ENCODE measurements at regions not wholly inside any gene's neighbourhood (a gene's known extent, or its start where the extent isn't known, plus 50 kb on each side); places are given as distances from the start of the nearest gene placed in this dataset.

DNA sequence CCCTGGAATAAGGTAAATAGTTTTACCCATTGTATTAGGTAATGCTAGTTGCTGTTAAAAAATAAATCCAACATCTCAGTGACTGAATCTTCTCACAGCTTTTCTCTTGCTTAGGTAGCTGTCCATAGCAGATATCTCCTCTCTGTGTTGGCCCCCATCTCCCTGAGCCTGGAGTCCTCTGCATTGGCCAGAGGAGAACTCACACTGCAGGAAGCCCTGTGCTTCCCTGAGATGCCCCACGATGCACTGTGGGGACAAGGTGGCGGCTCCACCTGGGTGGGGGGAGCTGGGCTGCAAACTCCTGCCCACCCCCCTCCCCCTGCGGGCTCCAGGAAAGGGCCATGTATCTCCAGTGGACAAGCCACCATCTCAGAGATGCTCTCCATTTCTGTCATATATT, 80.4 kb upstream of the SALL3 start:
- TF ChIP-seq, protein P1, sequence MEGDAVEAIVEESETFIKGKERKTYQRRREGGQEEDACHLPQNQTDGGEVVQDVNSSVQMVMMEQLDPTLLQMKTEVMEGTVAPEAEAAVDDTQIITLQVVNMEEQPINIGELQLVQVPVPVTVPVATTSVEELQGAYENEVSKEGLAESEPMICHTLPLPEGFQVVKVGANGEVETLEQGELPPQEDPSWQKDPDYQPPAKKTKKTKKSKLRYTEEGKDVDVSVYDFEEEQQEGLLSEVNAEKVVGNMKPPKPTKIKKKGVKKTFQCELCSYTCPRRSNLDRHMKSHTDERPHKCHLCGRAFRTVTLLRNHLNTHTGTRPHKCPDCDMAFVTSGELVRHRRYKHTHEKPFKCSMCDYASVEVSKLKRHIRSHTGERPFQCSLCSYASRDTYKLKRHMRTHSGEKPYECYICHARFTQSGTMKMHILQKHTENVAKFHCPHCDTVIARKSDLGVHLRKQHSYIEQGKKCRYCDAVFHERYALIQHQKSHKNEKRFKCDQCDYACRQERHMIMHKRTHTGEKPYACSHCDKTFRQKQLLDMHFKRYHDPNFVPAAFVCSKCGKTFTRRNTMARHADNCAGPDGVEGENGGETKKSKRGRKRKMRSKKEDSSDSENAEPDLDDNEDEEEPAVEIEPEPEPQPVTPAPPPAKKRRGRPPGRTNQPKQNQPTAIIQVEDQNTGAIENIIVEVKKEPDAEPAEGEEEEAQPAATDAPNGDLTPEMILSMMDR (IDR thresholded peaks at IDR 0.05; ENCODE audit: control insufficient read depth, insufficient read depth, low read depth, low read length, missing control alignments), result no peak

DNA sequence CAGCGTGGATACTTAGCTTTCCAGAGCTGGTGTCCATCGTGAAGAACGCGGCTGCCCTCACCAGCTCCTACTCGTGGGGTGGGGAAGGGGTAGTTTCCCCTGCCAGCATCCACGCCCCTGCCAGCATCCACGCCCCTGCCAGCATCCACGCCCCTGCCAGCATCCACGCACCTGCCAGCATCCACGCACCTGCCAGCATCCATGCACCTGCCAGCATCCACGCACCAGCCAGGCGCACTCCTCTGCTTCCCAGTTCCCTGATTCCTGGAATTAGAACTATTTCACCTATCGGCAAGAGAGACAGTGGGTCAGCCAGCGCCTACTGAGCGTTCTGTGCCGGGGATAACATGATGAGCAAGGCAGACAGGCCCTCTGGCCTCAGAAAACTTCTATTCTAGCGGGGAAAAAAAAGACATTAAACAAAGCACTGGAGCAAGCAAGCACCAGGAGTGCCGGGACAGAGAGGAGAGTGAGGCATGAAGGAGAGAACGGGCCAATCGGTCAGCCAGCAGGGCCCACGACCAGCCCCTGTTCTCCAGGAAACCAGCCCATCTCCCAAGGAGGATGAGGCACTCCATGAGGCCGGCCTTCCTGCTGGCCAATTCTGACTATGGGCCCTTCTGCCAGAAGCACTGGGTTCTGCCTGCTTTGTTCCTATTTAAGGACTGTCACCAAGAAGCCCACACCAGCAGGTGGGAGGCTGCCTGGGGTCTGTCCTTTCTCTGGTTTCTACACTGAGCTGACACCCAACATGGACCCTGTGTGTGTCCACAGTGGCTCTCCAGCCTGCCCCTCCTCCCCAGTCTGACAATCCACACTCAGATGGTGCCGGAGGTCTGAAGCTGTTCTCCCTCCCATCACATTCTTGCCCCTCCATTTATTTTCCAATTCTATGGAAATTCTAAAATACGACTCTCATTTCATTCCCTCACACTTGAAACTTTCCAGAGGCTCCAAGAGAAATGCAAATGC, 78.4 kb upstream of the SALL3 start:
- no peak for DNase-seq (ENCODE audit: low read depth)
- TF ChIP-seq, protein P1 (IDR thresholded peaks at IDR 0.05; ENCODE audit: control insufficient read depth, insufficient read depth, low read depth, low read length, missing control alignments), result no peak
- H3K4me3 ChIP-seq (ENCODE audit: control insufficient read depth, low read depth, low read length), result no peak overlapping the region

More for the DNA sequence above, 80.4 kb upstream of the SALL3 start:
- DNase-seq (ENCODE audit: low read depth), result no peak
- H3K4me3 ChIP-seq (ENCODE audit: control insufficient read depth, low read depth, low read length), result no peak overlapping the region

DNA sequence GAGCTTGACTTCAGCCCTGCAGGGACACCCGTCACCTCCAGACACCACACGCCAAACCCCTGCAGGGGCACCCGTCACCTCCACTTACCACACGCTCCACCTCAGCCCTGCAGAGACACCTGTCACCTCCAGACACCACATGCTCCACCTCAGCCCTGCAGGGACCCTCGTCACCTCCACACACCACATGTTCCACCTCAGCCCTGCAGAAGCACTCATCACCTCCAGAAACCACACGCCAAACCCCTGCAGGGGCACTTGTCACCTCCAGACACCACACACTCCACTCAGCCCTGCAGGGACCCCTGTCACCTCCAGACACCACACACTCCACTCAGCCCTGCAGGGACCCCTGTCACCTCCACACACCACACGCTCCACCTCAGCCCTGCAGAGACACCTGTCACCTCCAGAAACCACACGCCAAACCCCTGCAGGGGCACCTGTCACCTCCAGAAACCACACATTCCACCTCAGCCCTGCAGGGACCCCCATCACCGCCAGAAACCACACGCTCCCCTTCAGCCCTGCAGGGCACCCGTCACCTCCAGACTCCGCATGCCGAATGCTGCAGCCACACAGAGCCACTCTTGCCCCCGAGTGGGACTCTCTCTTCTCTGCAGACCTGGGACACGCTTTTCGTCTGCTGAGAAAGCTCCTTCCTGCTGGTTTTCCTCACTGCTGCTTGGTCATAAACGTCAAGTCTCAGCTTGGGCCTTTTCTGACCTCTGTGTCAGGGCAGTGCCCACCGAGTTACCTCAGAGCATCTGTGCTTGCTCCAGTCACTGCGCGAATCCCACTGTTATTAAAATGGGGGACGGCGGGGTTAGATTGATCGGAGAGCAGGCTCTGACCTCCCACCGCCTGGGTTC, 77.5 kb upstream of the SALL3 start:
- TF ChIP-seq, protein P1 (IDR thresholded peaks at IDR 0.05; ENCODE audit: control insufficient read depth, insufficient read depth, low read depth, low read length, missing control alignments), result no peak

GRCh38 chr18:78902795-78903435, 76.7 kb upstream of the SALL3 start:
- H3K4me3 ChIP-seq (ENCODE audit: control insufficient read depth, low read depth, low read length), result no peak overlapping the region
- TF ChIP-seq, protein P1 (IDR thresholded peaks at IDR 0.05; ENCODE audit: control insufficient read depth, insufficient read depth, low read depth, low read length, missing control alignments), result no peak
- DNase-seq (ENCODE audit: low read depth), result no peak

More for the DNA sequence above, 77.5 kb upstream of the SALL3 start:
- no peak overlapping the region for H3K4me3 ChIP-seq (ENCODE audit: control insufficient read depth, low read depth, low read length)
- no peak for DNase-seq (ENCODE audit: low read depth)

DNA sequence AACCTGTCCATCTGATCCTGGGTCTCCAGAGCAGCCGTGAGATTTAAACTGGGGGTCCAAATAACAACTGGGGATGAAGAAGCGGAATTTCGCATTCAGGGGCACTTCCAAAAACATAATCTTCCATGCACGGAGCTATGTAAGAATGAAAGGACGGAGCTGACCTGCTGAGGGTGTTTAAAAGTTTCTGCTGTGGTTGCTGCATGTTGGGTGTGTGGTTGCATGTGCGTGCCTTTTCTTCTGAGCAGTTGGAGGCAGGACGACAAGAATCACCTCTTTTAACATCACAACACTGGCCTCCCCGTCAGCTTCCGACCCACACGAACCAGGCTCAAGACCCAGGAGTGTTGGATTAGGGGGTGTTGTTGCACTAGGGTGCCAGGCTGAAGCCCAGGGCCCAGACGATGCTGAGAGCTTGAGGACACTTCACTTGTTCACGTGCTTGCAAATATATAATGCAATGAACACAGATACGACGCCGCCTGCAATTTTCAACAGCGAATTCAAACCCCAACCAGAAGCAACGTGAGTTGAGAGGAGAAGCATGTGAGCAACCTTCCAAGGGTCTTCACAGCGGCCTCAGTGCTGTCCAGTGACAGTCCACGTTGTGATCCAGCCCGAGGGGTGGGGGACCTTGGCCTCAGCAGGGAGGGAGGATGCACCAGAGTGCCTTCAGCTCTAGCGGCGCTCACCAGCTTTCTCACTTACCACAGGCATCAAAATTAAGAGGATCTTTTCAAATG, 76.0 kb upstream of the SALL3 start:
- DNase-seq (ENCODE audit: low read depth), result no peak
- no peak overlapping the region for H3K4me3 ChIP-seq (ENCODE audit: control insufficient read depth, low read depth, low read length)
- TF ChIP-seq, protein P1 (IDR thresholded peaks at IDR 0.05; ENCODE audit: control insufficient read depth, insufficient read depth, low read depth, low read length, missing control alignments), result no peak

Measured in AG09309 (cell line).